ENCODE measurements at regions not wholly inside any gene's neighbourhood (a gene's known extent, or its start where the extent isn't known, plus 50 kb on each side); places are given as distances from the start of the nearest gene placed in this dataset.

- TF ChIP-seq CTCF (conservative IDR thresholded peaks at IDR 0.05; ENCODE audit: low read depth, low read length) (no peak), EZH2 (IDR thresholded peaks at IDR 0.05; ENCODE audit: low read length, unreplicated experiment) (no peak), EZH2phosphoT487 (IDR thresholded peaks at IDR 0.05; ENCODE audit: borderline replicate concordance, low read length) (no peak)
Observed at GRCh38 chr6:66103354-66103753, 396.3 kb upstream of the EYS start.
